ENCODE measurements at regions not wholly inside any gene's neighbourhood (a gene's known extent, or its start where the extent isn't known, plus 50 kb on each side); places are given as distances from the start of the nearest gene placed in this dataset.

DNA sequence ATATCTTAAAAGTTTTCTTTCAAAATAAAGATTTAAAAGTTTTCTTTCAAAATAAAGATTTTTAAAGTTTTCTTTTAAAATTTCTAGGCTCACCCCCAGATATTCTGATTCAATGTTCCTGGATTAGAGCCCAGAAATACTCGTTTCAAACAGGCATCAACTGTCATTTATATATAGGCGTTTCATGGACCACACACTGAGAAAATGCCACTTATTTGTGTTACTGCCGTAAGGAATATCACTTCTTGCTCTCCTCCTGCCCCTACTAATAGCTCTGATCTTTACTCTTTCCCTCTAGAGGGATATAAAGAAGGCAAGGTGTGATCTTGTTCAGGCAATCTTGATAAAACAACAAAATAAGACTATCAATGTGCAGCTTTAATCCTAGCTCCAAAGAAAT, 1324.1 kb downstream of the CDH8 start:
- Histone ChIP-seq H3K4me3 (ENCODE audit: low read length in 2 of 2) (no peak overlapping the region), H3K36me3 (ENCODE audit: control insufficient read depth in 2 of 2, insufficient read depth in 2 of 2, low read length in 2 of 2) (no peaks in the 10 kb centered on the region), H3K27ac (ENCODE audit: low read depth in 2 of 2, low read length in 2 of 2) (no peak overlapping the region)

DNA sequence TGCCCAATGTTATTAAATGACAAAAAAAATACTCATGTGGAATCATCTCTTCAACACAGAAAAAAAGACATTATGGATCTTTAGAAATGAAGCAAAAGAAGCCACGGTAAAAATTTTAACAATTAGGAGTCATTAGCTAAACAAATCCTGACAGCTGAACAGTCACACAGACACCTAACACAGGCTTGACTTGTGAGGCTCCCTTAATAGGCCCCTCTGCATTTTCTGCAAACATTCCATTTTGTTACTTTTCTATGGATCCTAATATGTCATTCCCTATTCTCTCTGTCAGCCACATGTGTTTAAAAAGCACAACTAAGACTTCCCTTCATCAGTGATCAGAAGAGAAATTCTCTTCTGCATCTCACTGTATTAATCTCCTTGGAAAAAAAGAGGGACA, 1331.5 kb downstream of the CDH8 start:
- H3K9ac ChIP-seq (ENCODE audit: low read depth in 1 of 2, low read length in 2 of 2) = no peak overlapping the region
- no peak overlapping the region for H3K27ac ChIP-seq (ENCODE audit: low read depth in 2 of 2, low read length in 2 of 2)
- no peak overlapping the region for H3K4me3 ChIP-seq (ENCODE audit: low read length in 2 of 2)
- H3K27me3 ChIP-seq (ENCODE audit: control insufficient read depth in 2 of 2, insufficient read depth in 2 of 2, low read length in 2 of 2) = no peaks in the 10 kb centered on the region
- H3K4me1 ChIP-seq (ENCODE audit: control insufficient read depth in 2 of 2, insufficient read depth in 2 of 2, low read length in 2 of 2) = no peaks in the 10 kb centered on the region
- H3K36me3 ChIP-seq (ENCODE audit: control insufficient read depth in 2 of 2, insufficient read depth in 2 of 2, low read length in 2 of 2) = no peaks in the 10 kb centered on the region
- no peaks in the 10 kb centered on the region for H3K9me3 ChIP-seq (ENCODE audit: control insufficient read depth in 2 of 2, low read length in 2 of 2)

More for the DNA sequence above, 1324.1 kb downstream of the CDH8 start:
- H3K9me3 ChIP-seq (ENCODE audit: control insufficient read depth in 2 of 2, low read length in 2 of 2) = no peaks in the 10 kb centered on the region
- no peaks in the 10 kb centered on the region for H3K4me1 ChIP-seq (ENCODE audit: control insufficient read depth in 2 of 2, insufficient read depth in 2 of 2, low read length in 2 of 2)
- H3K9ac ChIP-seq (ENCODE audit: low read depth in 1 of 2, low read length in 2 of 2) = no peak overlapping the region
- H3K27me3 ChIP-seq (ENCODE audit: control insufficient read depth in 2 of 2, insufficient read depth in 2 of 2, low read length in 2 of 2) = no peaks in the 10 kb centered on the region

DNA sequence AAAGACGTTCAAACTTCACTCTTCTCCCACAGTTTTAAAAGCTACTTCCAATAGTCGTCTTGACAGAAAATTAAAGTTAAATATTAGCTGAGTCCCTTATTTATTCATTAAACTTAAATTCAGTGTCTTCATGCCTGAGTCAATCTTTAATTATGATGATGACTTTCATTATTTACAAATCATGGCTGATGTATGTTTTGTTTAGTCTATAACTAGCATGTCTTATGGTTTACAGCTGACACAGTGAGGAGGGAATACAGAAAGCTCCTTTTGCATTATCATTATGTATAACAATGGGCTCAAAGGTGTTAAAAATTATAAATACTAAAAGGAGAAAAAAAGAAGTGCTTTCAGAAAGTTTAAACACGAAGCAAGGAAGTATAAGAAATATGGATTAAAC, 1333.1 kb downstream of the CDH8 start:
- Histone ChIP-seq H3K9ac (ENCODE audit: low read depth in 1 of 2, low read length in 2 of 2) (no peak overlapping the region), H3K27me3 (ENCODE audit: control insufficient read depth in 2 of 2, insufficient read depth in 2 of 2, low read length in 2 of 2) (no peaks in the 10 kb centered on the region), H3K27ac (ENCODE audit: low read depth in 2 of 2, low read length in 2 of 2) (no peak overlapping the region), H3K4me1 (ENCODE audit: control insufficient read depth in 2 of 2, insufficient read depth in 2 of 2, low read length in 2 of 2) (no peaks in the 10 kb centered on the region), H3K4me3 (ENCODE audit: low read length in 2 of 2) (no peak overlapping the region), H3K9me3 (ENCODE audit: control insufficient read depth in 2 of 2, low read length in 2 of 2) (no peaks in the 10 kb centered on the region), H3K36me3 (ENCODE audit: control insufficient read depth in 2 of 2, insufficient read depth in 2 of 2, low read length in 2 of 2) (no peaks in the 10 kb centered on the region)

DNA sequence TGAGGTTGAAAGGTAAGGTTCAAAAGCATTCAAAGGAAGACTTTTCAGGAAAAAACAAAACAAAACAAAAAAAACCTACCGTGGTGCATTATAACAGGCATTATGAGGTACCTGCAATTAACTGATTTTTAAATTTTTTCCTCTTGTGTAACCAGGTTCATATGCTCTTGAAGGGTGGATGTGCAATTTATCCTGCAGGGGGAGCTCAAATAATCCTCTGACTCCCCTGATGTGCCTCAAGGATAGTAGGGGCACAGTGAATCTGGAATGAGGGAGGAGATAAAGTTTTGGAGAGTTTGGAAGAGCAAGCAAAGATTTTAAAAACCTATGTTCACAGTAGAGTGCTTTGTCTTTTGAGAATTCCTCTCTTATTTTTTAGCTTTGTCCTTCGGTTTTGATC, 1349.4 kb downstream of the CDH8 start:
- H3K9me3 ChIP-seq (ENCODE audit: control insufficient read depth in 2 of 2, low read length in 2 of 2) = peaks cover 0 to 3% of the 10 kb centered on the region in 2 donors
- no peaks in the 10 kb centered on the region for H3K36me3 ChIP-seq (ENCODE audit: control insufficient read depth in 2 of 2, insufficient read depth in 2 of 2, low read length in 2 of 2)
- no peaks in the 10 kb centered on the region for H3K27me3 ChIP-seq (ENCODE audit: control insufficient read depth in 2 of 2, insufficient read depth in 2 of 2, low read length in 2 of 2)
- no peak overlapping the region for H3K4me3 ChIP-seq (ENCODE audit: low read length in 2 of 2)
- no peaks in the 10 kb centered on the region for H3K4me1 ChIP-seq (ENCODE audit: control insufficient read depth in 2 of 2, insufficient read depth in 2 of 2, low read length in 2 of 2)
- no peak overlapping the region for H3K9ac ChIP-seq (ENCODE audit: low read depth in 1 of 2, low read length in 2 of 2)
- H3K27ac ChIP-seq (ENCODE audit: low read depth in 2 of 2, low read length in 2 of 2) = no peak overlapping the region

DNA sequence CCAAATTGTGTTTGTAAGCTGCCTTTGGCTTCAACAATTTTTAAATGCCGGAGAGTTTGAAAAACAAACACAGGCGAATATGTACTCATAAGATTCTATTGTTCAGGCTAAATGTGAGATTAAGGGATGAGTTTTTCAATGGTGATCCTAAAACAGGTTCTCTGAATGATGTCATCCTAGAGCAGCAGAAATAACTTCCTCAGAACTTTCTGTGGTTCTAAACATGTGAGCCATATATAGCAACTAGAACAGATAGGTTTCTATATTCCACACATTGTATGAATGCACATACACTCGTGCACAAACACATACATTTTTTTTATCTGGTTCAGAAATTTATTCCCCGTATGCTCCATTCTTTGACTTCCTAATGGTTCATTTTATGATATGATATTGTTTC, 1352.2 kb downstream of the CDH8 start:
- no peak overlapping the region for H3K27ac ChIP-seq (ENCODE audit: low read depth in 2 of 2, low read length in 2 of 2)
- no peaks in the 10 kb centered on the region for H3K36me3 ChIP-seq (ENCODE audit: control insufficient read depth in 2 of 2, insufficient read depth in 2 of 2, low read length in 2 of 2)
- H3K9ac ChIP-seq (ENCODE audit: low read depth in 1 of 2, low read length in 2 of 2) = no peak overlapping the region
- peaks cover 0 to 6% of the 10 kb centered on the region in 2 donors for H3K9me3 ChIP-seq (ENCODE audit: control insufficient read depth in 2 of 2, low read length in 2 of 2)
- H3K4me3 ChIP-seq (ENCODE audit: low read length in 2 of 2) = no peak overlapping the region
- H3K4me1 ChIP-seq (ENCODE audit: control insufficient read depth in 2 of 2, insufficient read depth in 2 of 2, low read length in 2 of 2) = no peaks in the 10 kb centered on the region
- no peaks in the 10 kb centered on the region for H3K27me3 ChIP-seq (ENCODE audit: control insufficient read depth in 2 of 2, insufficient read depth in 2 of 2, low read length in 2 of 2)

DNA sequence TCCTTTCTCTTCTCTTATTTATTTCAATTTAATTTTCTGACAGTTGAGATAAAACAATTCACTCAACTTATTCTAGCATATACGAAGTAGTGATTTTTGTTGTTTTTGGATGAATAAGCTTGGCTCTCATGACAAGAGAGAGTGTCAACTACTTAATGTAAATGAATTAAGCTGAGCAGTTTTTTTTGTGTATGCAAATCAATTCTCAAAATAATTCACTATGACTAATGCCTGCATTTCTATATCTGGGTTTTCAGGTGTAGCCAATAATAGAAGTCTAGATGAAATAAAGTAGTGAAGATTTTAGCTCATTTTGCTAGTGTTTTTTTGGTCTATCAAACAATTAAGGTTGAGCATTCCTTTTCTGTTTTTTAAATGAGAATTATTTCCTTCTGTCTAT, 1354.0 kb downstream of the CDH8 start:
- Histone ChIP-seq H3K4me3 (ENCODE audit: low read length in 2 of 2) (no peak overlapping the region), H3K4me1 (ENCODE audit: control insufficient read depth in 2 of 2, insufficient read depth in 2 of 2, low read length in 2 of 2) (no peaks in the 10 kb centered on the region), H3K27ac (ENCODE audit: low read depth in 2 of 2, low read length in 2 of 2) (no peak overlapping the region)

DNA sequence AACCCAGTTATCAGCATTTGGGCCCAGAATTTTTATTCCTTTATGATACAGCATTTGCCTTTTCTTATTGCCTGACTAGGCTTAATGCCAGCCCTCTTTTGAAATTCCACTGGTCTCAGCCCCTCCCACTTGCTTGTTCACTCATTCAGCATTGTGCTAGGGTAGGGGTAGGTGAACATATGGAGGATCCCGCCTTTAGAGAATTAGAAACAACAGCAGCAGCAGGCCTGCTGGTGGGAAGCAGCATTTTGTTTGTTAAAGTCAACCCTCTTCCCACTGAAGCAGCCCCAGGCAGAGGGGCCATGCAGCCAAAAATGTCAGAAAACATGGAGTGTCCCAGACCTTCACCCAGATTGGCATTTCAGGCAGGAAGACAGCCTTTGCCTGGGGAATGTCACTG, 1355.2 kb downstream of the CDH8 start:
- Histone ChIP-seq H3K27ac (ENCODE audit: low read depth in 2 of 2, low read length in 2 of 2) (no peak overlapping the region), H3K27me3 (ENCODE audit: control insufficient read depth in 2 of 2, insufficient read depth in 2 of 2, low read length in 2 of 2) (no peaks in the 10 kb centered on the region), H3K4me3 (ENCODE audit: low read length in 2 of 2) (no peak overlapping the region), H3K9me3 (ENCODE audit: control insufficient read depth in 2 of 2, low read length in 2 of 2) (peaks cover 0 to 6% of the 10 kb centered on the region in 2 donors), H3K9ac (ENCODE audit: low read depth in 1 of 2, low read length in 2 of 2) (no peak overlapping the region), H3K4me1 (ENCODE audit: control insufficient read depth in 2 of 2, insufficient read depth in 2 of 2, low read length in 2 of 2) (no peaks in the 10 kb centered on the region), H3K36me3 (ENCODE audit: control insufficient read depth in 2 of 2, insufficient read depth in 2 of 2, low read length in 2 of 2) (no peaks in the 10 kb centered on the region)

More for the DNA sequence above, 1354.0 kb downstream of the CDH8 start:
- Histone ChIP-seq H3K36me3 (ENCODE audit: control insufficient read depth in 2 of 2, insufficient read depth in 2 of 2, low read length in 2 of 2) (no peaks in the 10 kb centered on the region), H3K27me3 (ENCODE audit: control insufficient read depth in 2 of 2, insufficient read depth in 2 of 2, low read length in 2 of 2) (no peaks in the 10 kb centered on the region), H3K9me3 (ENCODE audit: control insufficient read depth in 2 of 2, low read length in 2 of 2) (peaks cover 0 to 6% of the 10 kb centered on the region in 2 donors), H3K9ac (ENCODE audit: low read depth in 1 of 2, low read length in 2 of 2) (no peak overlapping the region)

DNA sequence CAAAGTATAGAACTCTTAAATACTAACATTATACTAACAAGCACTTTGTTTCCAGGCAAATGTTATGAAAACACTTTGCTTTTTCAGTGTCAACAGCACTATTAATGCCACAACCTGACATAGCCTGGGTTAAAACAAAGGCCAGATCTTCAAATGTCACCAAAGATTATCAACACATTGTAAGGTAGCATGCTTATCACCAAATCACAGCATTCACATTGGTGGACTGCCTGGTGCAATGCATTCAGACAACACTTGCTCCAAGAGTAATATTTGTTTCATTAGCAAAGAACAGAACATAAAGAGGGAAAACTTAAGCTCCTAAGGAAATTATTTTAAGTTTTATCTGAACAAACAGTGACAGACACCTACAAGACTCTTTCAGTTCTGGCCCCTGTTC, 1361.2 kb downstream of the CDH8 start:
- Histone ChIP-seq H3K4me1 (ENCODE audit: control insufficient read depth in 2 of 2, insufficient read depth in 2 of 2, low read length in 2 of 2) (no peaks in the 10 kb centered on the region), H3K27ac (ENCODE audit: low read depth in 2 of 2, low read length in 2 of 2) (no peak overlapping the region), H3K36me3 (ENCODE audit: control insufficient read depth in 2 of 2, insufficient read depth in 2 of 2, low read length in 2 of 2) (no peaks in the 10 kb centered on the region), H3K4me3 (ENCODE audit: low read length in 2 of 2) (no peak overlapping the region), H3K9ac (ENCODE audit: low read depth in 1 of 2, low read length in 2 of 2) (no peak overlapping the region), H3K27me3 (ENCODE audit: control insufficient read depth in 2 of 2, insufficient read depth in 2 of 2, low read length in 2 of 2) (no peaks in the 10 kb centered on the region), H3K9me3 (ENCODE audit: control insufficient read depth in 2 of 2, low read length in 2 of 2) (no peaks in the 10 kb centered on the region)

DNA sequence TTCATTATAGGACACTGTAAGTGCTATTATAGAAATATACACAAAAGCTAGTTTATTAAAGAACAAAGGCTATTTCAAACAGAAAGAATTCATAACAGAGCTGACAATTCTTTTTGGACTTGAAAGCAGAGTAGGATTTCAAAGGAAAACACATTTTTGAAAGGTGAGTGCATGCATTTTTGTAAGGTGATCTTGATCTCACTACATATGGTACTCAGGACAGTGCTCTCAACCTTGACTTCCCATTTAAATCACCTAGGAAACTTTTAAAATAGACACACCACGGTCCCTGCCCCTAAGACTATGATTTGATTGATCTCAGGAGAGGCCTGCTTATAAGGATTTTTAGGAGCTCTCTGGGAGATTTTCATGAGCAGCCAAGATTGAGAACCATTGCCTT, 1362.0 kb downstream of the CDH8 start:
- no peaks in the 10 kb centered on the region for H3K36me3 ChIP-seq (ENCODE audit: control insufficient read depth in 2 of 2, insufficient read depth in 2 of 2, low read length in 2 of 2)

DNA sequence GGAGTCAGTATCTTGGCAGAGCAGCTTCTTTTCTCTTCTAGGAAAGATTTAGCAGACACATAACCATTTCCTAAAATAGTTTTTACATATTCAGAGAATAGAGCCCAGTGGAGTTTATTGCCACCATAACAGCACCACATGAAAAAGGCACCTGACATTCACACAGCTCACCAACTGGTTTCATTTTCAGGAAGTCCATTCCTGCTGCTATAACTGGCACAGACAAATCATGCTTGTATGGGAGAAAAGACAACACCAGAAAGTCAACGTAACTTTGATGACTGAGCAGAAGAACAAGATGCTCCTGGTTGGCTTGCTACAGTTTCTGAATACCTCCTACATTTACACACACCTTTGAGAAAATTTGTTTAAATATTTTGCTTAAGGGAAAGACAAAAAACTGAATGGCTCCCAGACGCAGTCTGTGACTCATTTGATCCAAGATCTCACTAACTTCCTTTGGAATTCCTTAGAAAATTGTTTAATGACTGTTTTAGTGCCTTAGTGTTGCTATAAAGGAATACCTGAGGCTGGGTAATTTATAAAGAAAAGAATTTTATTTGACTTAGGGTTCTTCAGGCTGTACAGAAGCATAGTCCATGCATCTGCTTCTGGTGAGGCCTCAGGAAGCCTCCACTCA, 1380.6 kb downstream of the CDH8 start:
- no peaks in the 10 kb centered on the region for H3K36me3 ChIP-seq (ENCODE audit: control insufficient read depth in 2 of 2, insufficient read depth in 2 of 2, low read length in 2 of 2)
- no peaks in the 10 kb centered on the region for H3K9me3 ChIP-seq (ENCODE audit: control insufficient read depth in 2 of 2, low read length in 2 of 2)
- no peaks in the 10 kb centered on the region for H3K27me3 ChIP-seq (ENCODE audit: control insufficient read depth in 2 of 2, insufficient read depth in 2 of 2, low read length in 2 of 2)
- H3K9ac ChIP-seq (ENCODE audit: low read depth in 1 of 2, low read length in 2 of 2) = no peak overlapping the region
- H3K4me3 ChIP-seq (ENCODE audit: low read length in 2 of 2) = no peak overlapping the region
- no peak overlapping the region for H3K27ac ChIP-seq (ENCODE audit: low read depth in 2 of 2, low read length in 2 of 2)
- H3K4me1 ChIP-seq (ENCODE audit: control insufficient read depth in 2 of 2, insufficient read depth in 2 of 2, low read length in 2 of 2) = no peaks in the 10 kb centered on the region

More for the DNA sequence above, 1362.0 kb downstream of the CDH8 start:
- H3K4me1 ChIP-seq (ENCODE audit: control insufficient read depth in 2 of 2, insufficient read depth in 2 of 2, low read length in 2 of 2) = no peaks in the 10 kb centered on the region
- no peaks in the 10 kb centered on the region for H3K27me3 ChIP-seq (ENCODE audit: control insufficient read depth in 2 of 2, insufficient read depth in 2 of 2, low read length in 2 of 2)
- H3K4me3 ChIP-seq (ENCODE audit: low read length in 2 of 2) = no peak overlapping the region
- no peaks in the 10 kb centered on the region for H3K9me3 ChIP-seq (ENCODE audit: control insufficient read depth in 2 of 2, low read length in 2 of 2)
- no peak overlapping the region for H3K9ac ChIP-seq (ENCODE audit: low read depth in 1 of 2, low read length in 2 of 2)
- H3K27ac ChIP-seq (ENCODE audit: low read depth in 2 of 2, low read length in 2 of 2) = no peak overlapping the region

DNA sequence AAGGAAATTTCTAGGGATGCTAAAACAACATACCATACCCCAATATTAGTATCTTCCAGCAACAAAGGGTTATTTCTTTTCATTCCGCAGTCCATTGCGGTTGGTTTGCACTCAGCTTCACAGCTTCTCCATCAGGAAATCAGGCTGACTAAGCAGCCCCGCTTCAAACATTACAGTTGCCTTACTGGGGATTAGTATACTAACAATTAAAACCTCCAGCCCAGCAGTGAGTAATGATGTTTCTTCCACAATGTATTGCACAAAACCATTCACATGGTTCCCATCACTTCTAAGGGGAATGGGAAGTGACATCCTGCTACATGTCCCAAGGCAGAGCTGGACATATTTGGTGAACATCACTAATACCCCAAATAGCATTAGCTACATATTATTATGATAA, 1384.9 kb downstream of the CDH8 start:
- no peaks in the 10 kb centered on the region for H3K27me3 ChIP-seq (ENCODE audit: control insufficient read depth in 2 of 2, insufficient read depth in 2 of 2, low read length in 2 of 2)
- no peaks in the 10 kb centered on the region for H3K4me1 ChIP-seq (ENCODE audit: control insufficient read depth in 2 of 2, insufficient read depth in 2 of 2, low read length in 2 of 2)
- H3K27ac ChIP-seq (ENCODE audit: low read depth in 2 of 2, low read length in 2 of 2) = no peak overlapping the region
- H3K9ac ChIP-seq (ENCODE audit: low read depth in 1 of 2, low read length in 2 of 2) = no peak overlapping the region
- H3K9me3 ChIP-seq (ENCODE audit: control insufficient read depth in 2 of 2, low read length in 2 of 2) = no peaks in the 10 kb centered on the region
- no peaks in the 10 kb centered on the region for H3K36me3 ChIP-seq (ENCODE audit: control insufficient read depth in 2 of 2, insufficient read depth in 2 of 2, low read length in 2 of 2)
- no peak overlapping the region for H3K4me3 ChIP-seq (ENCODE audit: low read length in 2 of 2)

All from mucosa of rectum (tissue), 2 donors.